ENCODE measurements at regions not wholly inside any gene's neighbourhood (a gene's known extent, or its start where the extent isn't known, plus 50 kb on each side); places are given as distances from the start of the nearest gene placed in this dataset.
A peak's percentile ranks its signal among the peaks of the same experiment; 100 is the strongest.

DNA sequence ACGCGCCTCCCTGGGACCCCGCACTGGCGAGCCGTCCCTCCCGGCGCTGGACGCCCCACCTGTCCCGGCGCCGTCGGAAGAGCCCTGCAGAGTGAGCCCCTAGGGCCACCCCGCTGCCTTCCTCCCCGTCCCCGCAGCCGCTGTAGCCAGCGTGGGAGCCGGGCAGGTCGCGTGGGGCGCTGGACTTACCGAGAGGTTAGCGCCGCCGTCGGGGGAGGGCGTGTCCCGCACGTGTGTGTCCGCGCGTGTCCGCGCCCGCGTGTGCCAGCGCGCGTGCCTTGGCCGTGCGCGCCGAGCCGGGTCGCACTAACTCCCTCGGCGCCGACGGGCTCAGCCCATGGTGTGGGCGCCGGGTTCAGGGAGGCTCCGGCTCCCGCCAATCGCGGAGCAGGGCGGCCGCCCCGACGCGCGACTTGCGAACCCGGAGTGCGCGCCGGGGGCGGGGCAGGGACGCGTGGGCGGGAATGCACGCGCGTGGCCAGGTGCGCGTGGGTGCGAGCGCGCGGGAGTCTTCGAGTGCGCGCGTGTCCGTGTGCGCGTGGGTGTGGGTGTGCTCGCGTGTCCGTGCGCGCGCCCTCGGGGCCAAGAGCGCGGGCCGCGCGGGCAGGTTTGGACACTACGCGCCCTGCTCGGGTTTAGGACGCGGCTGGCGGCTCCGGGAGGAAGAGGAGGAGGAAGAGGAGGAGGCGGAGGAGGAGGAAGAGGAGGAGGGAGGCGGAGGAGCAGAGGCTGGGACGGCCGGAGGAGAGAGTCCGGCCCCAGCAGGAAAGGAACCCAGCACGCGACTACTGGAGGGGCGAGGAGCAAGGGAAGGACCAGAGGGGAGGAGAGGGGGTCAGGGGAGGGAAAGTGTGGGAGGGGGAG is 145.2 kb upstream of the ETS2 start:
- DNase-seq: peak; percentile 18

- peak; percentile 26 for DNase-seq
Observed at GRCh38 chr21:38661197-38661871, 144.4 kb upstream of the ETS2 start.

- no peak for DNase-seq
Observed at GRCh38 chr21:38661889-38662568, 143.7 kb upstream of the ETS2 start.

DNA sequence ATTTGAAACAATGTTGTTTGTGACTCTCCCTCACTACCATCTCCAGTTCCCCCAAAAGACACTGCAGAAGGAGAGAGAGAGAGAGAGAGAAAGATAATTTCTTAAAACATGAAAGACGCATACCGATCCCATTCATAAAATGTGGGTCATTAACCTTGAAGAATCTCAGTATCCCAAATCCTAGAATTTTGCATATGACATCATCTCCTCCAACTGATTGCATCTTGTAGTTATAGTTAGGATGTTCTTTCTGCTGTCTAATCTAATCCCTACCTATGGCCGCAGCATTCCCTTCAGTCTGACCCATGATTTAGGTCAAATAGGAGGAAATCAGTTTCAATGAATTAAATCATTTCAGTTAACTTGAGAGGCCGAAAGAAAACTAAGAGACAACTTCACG is 142.4 kb upstream of the ETS2 start:
- no peak for DNase-seq

DNA sequence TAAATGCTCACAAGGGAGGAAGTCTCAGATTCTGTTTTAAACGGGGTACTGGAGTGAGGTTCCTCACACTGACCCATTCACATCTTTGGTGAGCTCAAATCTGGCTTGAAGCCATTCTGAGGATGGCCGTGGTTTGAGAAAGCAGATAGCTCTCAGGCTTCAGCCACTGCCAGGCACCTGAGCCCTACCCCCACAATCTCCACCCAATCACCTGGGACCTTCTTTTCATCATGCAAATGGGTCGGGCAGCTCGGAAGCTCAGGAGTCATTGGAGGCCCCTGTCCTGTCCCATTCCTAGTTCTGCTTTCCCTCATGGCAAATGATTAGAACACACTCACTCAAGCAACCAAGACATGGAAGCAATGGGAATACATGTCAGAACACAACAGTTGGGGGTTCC is 141.4 kb upstream of the ETS2 start:
- DNase-seq: no peak

GRCh38 chr21:38664841-38665240 is 140.9 kb upstream of the ETS2 start:
- DNase-seq: no peak

- DNase-seq: no peak
Observed at GRCh38 chr21:38667291-38667870, 138.3 kb upstream of the ETS2 start.

- DNase-seq: no peak
Observed at GRCh38 chr21:38668067-38668466, 137.7 kb upstream of the ETS2 start.

GRCh38 chr21:38668541-38668940 is 137.2 kb upstream of the ETS2 start:
- no peak for DNase-seq

- peak; percentile 51 for DNase-seq
Observed at GRCh38 chr21:38669186-38669585, 136.5 kb upstream of the ETS2 start.

DNA sequence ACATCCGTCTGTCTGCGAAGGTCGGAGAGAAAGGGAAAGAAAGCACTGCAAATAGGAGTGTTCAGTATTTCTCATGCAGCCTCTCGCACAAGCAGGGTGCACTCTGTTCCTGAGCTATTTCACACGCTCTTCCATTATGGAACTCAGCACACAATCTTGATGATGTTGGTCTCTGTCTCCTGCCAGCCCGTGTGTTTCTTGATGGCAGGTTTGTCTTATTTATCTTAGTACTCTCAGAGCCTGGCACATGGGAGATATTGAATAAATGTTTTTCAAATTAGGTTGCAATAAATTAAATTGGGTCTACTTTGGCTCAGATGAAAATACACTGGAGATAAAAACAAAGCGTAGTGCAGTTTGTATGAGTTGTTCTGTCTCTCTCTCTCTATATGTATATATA is 134.9 kb upstream of the ETS2 start:
- DNase-seq: no peak

DNA sequence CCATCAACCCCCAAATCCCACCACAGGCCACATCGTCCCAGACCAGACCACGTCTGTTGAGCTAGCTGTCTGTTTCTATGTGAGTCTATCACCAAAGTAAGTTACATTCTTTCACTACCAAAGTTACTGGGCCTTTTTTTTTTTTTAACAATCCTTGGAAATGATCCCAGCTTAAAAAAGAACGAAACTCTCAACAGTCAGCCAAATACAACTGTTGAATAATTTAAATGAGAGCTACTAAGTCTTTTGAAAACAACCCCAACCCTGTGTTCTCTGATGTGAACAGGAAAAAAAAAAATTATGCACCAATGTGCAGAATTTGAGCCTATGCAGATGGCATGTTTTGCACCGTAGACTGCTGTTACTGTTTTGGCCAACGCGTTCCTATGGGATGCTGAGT is 134.0 kb upstream of the ETS2 start:
- no peak for DNase-seq

DNA sequence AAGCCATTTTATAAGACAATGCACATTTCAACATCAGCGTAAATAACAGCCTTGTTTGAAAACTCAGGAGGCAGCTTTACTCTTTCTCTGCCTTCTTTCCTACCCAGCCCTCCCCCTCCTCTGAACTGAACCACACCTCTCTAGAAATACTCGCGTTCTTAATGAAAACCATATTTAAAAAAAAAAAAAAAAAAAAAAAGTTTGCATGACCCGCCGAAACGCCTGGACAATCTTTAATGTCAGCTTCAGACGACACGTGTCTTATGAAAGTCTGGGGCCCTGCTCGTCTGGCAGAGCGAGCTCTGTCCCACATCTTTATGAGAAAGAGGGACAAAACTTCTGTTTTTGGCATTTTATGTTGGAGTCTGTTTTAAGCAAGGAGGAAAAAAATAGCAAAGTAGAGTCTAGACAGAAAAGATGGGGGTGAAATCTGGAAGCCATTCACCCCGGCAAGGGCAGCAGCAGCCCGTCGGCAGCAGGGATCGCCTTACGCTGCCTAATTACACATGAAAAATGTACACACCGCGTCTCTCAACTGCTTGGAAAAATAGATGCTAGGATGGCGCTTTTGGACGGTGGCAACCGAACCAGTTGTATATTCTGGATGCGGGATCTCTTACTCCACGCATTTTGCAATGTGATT is 130.4 kb upstream of the ETS2 start:
- no peak for DNase-seq

DNA sequence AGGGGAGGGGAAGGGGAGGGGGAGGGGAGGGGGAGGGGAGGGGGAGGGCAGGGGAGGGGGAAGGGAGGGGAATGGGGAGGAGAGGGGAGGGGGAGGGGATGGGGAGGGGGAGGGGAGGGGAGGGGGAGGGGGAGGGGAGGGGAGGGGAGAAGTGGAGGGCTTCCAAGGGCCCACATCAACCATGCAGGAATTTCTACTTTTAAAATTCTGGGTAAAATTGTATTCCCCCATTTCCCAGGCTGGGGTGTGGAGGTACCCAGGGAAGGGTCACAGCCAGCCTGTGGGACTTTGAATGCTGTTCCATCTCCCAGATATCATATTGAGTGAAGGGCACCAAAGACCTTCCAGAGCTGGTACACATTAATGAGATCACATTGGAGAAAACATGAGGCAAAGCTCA is 126.9 kb upstream of the ETS2 start:
- no peak for DNase-seq

DNA sequence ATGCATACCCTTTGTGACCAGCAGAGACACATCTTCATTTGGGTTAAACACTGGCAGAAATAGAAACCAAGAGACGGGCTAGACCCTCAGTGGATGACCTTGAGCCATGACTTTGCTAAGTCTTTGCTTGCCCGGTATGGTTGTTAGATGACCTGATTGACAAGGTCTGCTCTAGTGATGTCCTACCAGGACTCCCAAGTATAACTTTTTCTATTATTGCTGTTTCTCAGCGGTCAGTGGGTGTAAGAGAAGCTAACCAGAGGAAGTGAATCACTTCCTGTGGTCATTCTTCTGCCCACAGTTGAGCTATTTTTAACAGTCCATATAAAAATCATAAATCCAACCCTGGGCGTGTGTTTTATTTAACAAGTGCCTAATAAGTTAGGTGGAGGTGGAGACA is 126.2 kb upstream of the ETS2 start:
- peak; percentile 6 for DNase-seq

DNA sequence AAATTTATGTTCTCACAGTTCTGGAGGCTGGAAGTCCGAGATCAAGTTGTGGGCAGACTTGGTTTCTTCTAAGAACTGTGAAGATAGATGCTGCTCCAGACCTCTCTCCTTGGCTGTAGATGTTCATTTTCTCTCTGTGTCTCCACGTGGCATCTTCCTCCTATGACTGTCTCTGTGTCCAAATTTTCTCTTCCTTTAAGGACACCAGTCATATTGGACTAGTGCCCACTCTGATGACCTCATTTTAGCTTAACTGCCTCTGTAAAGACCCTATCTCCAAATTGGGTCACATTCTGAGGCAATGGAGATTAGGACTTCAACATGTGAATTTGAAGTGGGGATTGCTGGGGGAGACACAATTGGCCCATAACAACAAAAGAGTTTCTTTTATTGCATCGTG is 125.3 kb upstream of the ETS2 start:
- no peak for DNase-seq

GRCh38 chr21:38683222-38683621 is 122.5 kb upstream of the ETS2 start:
- no peak for DNase-seq

DNA sequence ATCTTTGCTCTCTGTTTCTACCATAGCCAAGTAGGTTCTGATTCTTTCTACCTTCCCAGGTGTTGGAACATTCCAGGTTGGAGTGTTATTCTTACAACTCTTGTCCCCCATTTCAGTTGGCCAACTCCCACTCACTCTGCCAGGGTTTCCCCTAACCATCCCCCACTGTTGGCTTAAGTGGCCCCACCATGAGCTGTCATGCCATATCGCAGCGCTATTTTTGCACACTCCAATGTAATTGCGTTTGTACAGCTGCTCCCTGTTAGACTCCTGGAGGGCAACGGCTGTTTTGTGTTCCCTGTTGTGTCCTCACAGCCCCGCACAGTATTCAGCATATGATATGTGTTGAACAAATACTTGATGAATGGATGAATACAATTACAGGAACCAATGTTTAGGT is 117.7 kb upstream of the ETS2 start:
- DNase-seq: no peak

GRCh38 chr21:38691631-38692030 is 114.1 kb upstream of the ETS2 start:
- no peak for DNase-seq

GRCh38 chr21:38696579-38696978 is 109.2 kb upstream of the ETS2 start:
- DNase-seq: no peak

GRCh38 chr21:38699048-38699447 is 106.7 kb upstream of the ETS2 start:
- peak; percentile 21 for DNase-seq

DNA sequence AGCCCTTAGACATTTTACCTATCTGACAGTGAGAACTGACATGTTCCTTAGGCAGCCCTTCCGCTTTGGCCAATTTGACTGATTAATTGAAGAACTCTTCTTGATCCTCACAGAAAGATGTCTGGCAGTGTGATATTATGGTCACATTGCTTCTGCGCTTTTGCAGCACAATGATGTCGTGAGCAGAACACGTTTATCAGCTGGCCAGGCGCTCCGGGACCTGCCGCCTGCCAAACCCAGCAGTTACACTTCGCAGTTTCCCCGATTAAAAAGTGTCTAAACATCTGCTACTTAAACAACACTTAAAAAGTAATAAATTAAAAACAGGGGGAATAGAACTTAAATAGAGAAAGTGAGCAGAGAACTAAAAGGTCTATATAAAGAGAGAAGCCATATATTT is 103.5 kb upstream of the ETS2 start:
- DNase-seq: no peak

DNA sequence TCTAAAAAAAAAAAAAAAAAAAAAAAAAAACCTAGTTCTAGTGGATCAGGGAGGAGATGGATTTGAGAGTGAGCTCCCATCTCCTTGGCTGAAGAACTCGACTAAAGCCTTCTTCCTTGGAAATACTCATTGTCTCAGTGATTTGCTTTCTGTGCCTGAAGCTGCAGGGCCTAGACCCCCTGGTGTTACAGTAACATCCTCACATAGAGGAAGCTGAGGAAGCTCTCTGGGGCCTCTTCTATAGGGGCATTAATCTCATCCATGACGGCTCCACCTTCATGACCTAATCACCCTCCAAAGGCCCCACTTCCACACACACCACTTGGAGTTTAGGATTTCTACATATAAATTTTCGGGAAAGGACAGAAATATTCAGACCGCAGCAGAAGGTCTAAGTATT is 95.9 kb upstream of the ETS2 start:
- DNase-seq: no peak
